Lung (tissue), 11 donors: ENCODE measurements at regions not wholly inside any gene's neighbourhood (a gene's known extent, or its start where the extent isn't known, plus 50 kb on each side); places are given as distances from the start of the nearest gene placed in this dataset.

Experiments
- ATAC-seq: fragments of 200-7000 bp; cut with Tn5 transposase; one replicate; pipeline ENCODE4 v1.9.1; 2020; ENCODE audit warnings: moderate number of reproducible peaks; ENCODE audit not compliant: insufficient read depth, low FRiP score
- DNase-seq, 3 donors: peaks; one replicate each; pipeline ENCODE4 v3.0.0-alpha.2; 2013 to 2017
- H3K27ac ChIP-seq, 2 donors: one replicate each; pipeline ENCODE4 v1.5.1; 2013; ENCODE audit warnings: mild to moderate bottlenecking in 2 of 2, moderate library complexity in 2 of 2, control low read depth in 1 of 2, inconsistent platforms in 1 of 2, low read depth in 1 of 2, low read length in 1 of 2
- H3K27me3 ChIP-seq, 3 donors: one replicate each; pipeline ENCODE4 v1.5.1; 2013; ENCODE audit warnings: low read length in 2 of 3; ENCODE audit not compliant: control insufficient read depth in 3 of 3, insufficient read depth in 3 of 3
- H3K36me3 ChIP-seq, 4 donors: one replicate each; pipeline ENCODE4 v1.5.1; 2013; ENCODE audit warnings: low read length in 4 of 4, mild to moderate bottlenecking in 1 of 4, moderate library complexity in 1 of 4; ENCODE audit not compliant: control insufficient read depth in 4 of 4, insufficient read depth in 4 of 4
- H3K4me1 ChIP-seq, 5 donors: one replicate each; pipeline ENCODE4 v1.5.1; 2013; ENCODE audit warnings: low read length in 5 of 5, mild to moderate bottlenecking in 2 of 5, moderate library complexity in 1 of 5; ENCODE audit not compliant: control insufficient read depth in 5 of 5, insufficient read depth in 5 of 5
- H3K4me3 ChIP-seq: one replicate; pipeline ENCODE4 v1.5.1; 2013; ENCODE audit warnings: mild to moderate bottlenecking, control low read depth, moderate library complexity
- H3K9ac ChIP-seq, 2 donors: one replicate each; pipeline ENCODE4 v1.5.1; 2013; ENCODE audit warnings: low read length in 2 of 2, control low read depth in 1 of 2; ENCODE audit not compliant: insufficient read depth in 1 of 2
- H3K9me3 ChIP-seq, 4 donors: one replicate each; pipeline ENCODE4 v1.5.1; 2013; ENCODE audit warnings: low read length in 3 of 4, mild to moderate bottlenecking in 1 of 4, moderate library complexity in 1 of 4; ENCODE audit not compliant: control insufficient read depth in 4 of 4, insufficient read depth in 3 of 4
- CTCF ChIP-seq: IDR thresholded peaks from 2 replicates; pipeline ENCODE4 v1.5.1; 2012; ENCODE audit warnings: mild to moderate bottlenecking; ENCODE audit errors: control extremely low read depth, extremely low read depth
- WGBS, 2 donors: extraction: QIAGEN DNeasy Blood & Tissue Kit; methylation state at CpG; one replicate each; pipeline ENCODE4 v1.1.7; 2013; 5-methylcytosine and 5-hydroxymethylcytosine counted together
- donor health status: control.
- donor health status: control.
- donor health status: Bipolar disorder and iron deficiency.
- donor health status: healthy.
- donor health status: DM: yes; HTN: yes; CAD: no.

DNA sequence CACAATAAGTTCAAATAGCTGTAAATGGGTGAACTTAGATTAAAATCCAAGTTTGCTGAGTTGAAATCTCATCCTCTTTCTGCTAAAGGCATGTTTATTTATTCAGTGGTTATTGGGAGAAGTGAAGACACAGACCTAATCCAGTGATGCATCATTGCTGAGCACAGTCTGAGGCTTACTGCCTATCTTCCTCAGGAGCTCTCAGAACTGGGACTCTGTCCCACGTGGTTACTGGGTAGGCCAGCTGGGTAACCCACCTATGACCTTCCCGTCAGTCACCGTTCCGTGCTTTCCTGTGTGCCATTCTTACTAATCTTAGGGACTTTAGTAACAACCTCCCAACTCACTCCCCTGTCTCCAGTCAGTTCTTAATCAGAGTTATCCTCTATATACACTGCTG lies 226.8 kb upstream of the ATP10B start:
- DNase-seq = no peak
- H3K9ac ChIP-seq = no peak overlapping the region
- TF ChIP-seq CTCF = no peak
- ATAC-seq = no peak
- no peaks in the 10 kb centered on the region for H3K4me1 ChIP-seq
- WGBS, 2 donors = 49 to 64% methylated on average over 4 of the region's 4 CpGs
- H3K4me3 ChIP-seq = no peak overlapping the region
- H3K27me3 ChIP-seq = no peaks in the 10 kb centered on the region
- no peak overlapping the region for H3K27ac ChIP-seq
- H3K36me3 ChIP-seq = no peaks in the 10 kb centered on the region
- no peaks in the 10 kb centered on the region for H3K9me3 ChIP-seq

- DNase-seq = no peak
- H3K36me3 ChIP-seq = no peaks in the 10 kb centered on the region
Measured at GRCh38 chr5:161077936-161078545, 226.0 kb upstream of the ATP10B start.

DNA sequence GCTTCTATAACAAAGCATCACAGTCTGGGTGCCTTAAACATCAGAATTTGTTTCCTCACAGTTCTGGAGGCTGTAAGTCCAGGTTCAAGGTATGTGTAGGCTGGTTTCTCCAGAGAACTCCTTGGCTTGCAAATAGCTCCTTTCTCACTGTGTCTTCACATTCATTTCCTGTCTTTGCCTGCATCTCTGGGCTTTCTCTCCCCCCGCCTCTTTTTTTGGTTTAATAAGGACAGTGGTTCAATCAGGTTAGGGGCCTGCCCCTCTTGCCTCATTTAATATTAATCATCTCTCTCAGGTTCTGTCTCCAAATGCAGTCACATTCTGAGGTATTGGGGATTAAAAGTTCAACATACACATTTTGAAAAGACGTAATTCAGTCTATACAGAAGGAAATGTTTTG lies 225.5 kb upstream of the ATP10B start:
- H3K27me3 ChIP-seq = no peaks in the 10 kb centered on the region
- no peaks in the 10 kb centered on the region for H3K9me3 ChIP-seq
- no peaks in the 10 kb centered on the region for H3K4me1 ChIP-seq
- H3K9ac ChIP-seq = no peak overlapping the region
- no peak for DNase-seq
- no peak for TF ChIP-seq CTCF
- WGBS, 2 donors = 87 to 90% methylated on average over 2 of the region's 2 CpGs
- H3K4me3 ChIP-seq = no peak overlapping the region
- H3K36me3 ChIP-seq = no peaks in the 10 kb centered on the region
- no peak for ATAC-seq
- no peak overlapping the region for H3K27ac ChIP-seq

More at GRCh38 chr5:161077936-161078545, 226.0 kb upstream of the ATP10B start:
- WGBS, 2 donors = 54 to 57% methylated on average over 2 of the region's 2 CpGs
- no peaks in the 10 kb centered on the region for H3K9me3 ChIP-seq
- no peak for TF ChIP-seq CTCF
- no peak overlapping the region for H3K4me3 ChIP-seq
- no peak for ATAC-seq
- no peak overlapping the region for H3K9ac ChIP-seq
- H3K27ac ChIP-seq = no peak overlapping the region
- H3K4me1 ChIP-seq = no peaks in the 10 kb centered on the region
- H3K27me3 ChIP-seq = no peaks in the 10 kb centered on the region

GRCh38 chr5:161064781-161065180 lies 212.8 kb upstream of the ATP10B start:
- Histone ChIP-seq H3K9ac (no peak overlapping the region), H3K4me3 (no peak overlapping the region), H3K27me3 (no peaks in the 10 kb centered on the region), H3K36me3 (no peaks in the 10 kb centered on the region), H3K9me3 (peaks cover 0 to 2% (median 0%) of the 10 kb centered on the region in 4 donors), H3K4me1 (no peaks in the 10 kb centered on the region), H3K27ac (no peak overlapping the region)
- WGBS, 2 donors = 17 to 35% methylated on average over 2 of the region's 2 CpGs
- ATAC-seq (no peak), DNase-seq (no peak)
- no peak for TF ChIP-seq CTCF
